ENCODE measurements at regions not wholly inside any gene's neighbourhood (a gene's known extent, or its start where the extent isn't known, plus 50 kb on each side); places are given as distances from the start of the nearest gene placed in this dataset.

GRCh38 chr10:124316326-124316725, 102.4 kb downstream of the OAT start:
- H3K9me2 ChIP-seq (ENCODE audit: insufficient read depth) = peaks cover 10% of the 10 kb centered on the region
- no peaks in the 10 kb centered on the region for H4K20me1 ChIP-seq (replicated peaks; ENCODE audit: insufficient read depth)
- Mint-ChIP-seq H3K27ac (no peak overlapping the region), H3K27me3 (ENCODE audit: insufficient read depth, low read depth, poor library complexity) (peaks cover 1% of the 10 kb centered on the region), H3K9me3 (no peaks in the 10 kb centered on the region), H3K36me3 (ENCODE audit: low read depth) (no peaks in the 10 kb centered on the region), H3K4me1 (no peaks in the 10 kb centered on the region), H3K4me3 (no peak overlapping the region)
- H3K4me3 ChIP-seq = no peak overlapping the region
- H3K4me1 ChIP-seq (ENCODE audit: insufficient read depth) = no peaks in the 10 kb centered on the region
- ATAC-seq (no peak), DNase-seq (ENCODE audit: low spot score) (no peak)
- no peak for TF ChIP-seq ZNF114 (CRISPR knock-in tag; IDR thresholded peaks at IDR 0.05)
- no peaks in the 10 kb centered on the region for H3K79me2 ChIP-seq (replicated peaks; ENCODE audit: insufficient read depth)
- no peaks in the 10 kb centered on the region for H3K36me3 ChIP-seq (ENCODE audit: insufficient read depth)
- H3F3A ChIP-seq (replicated peaks; ENCODE audit: low read depth) = no peaks in the 10 kb centered on the region
- H2AFZ ChIP-seq = no peak overlapping the region
- no peak overlapping the region for H3K4me2 ChIP-seq
- H3K27me3 ChIP-seq (ENCODE audit: insufficient read depth) = no peaks in the 10 kb centered on the region
- no peak overlapping the region for H3K27ac ChIP-seq (ENCODE audit: low read depth)

GRCh38 chr10:124315591-124316270, 103.0 kb downstream of the OAT start:
- DNase-seq (ENCODE audit: low spot score) = no peak
- no peak overlapping the region for H3K4me3 Mint-ChIP-seq
- Histone ChIP-seq H3K4me3 (no peak overlapping the region), H3K4me1 (ENCODE audit: insufficient read depth) (no peaks in the 10 kb centered on the region), H4K20me1 (replicated peaks; ENCODE audit: insufficient read depth) (no peaks in the 10 kb centered on the region), H3K9me2 (ENCODE audit: insufficient read depth) (peaks cover 10% of the 10 kb centered on the region), H2AFZ (no peak overlapping the region), H3K4me2 (no peak overlapping the region), H3K79me2 (replicated peaks; ENCODE audit: insufficient read depth) (no peaks in the 10 kb centered on the region), H3K27me3 (ENCODE audit: insufficient read depth) (no peaks in the 10 kb centered on the region), H3K27ac (ENCODE audit: low read depth) (no peak overlapping the region), H3F3A (replicated peaks; ENCODE audit: low read depth) (no peaks in the 10 kb centered on the region), H3K36me3 (ENCODE audit: insufficient read depth) (no peaks in the 10 kb centered on the region)
- H3K27me3 Mint-ChIP-seq (ENCODE audit: insufficient read depth, low read depth, poor library complexity) = no peaks in the 10 kb centered on the region
- no peak overlapping the region for H3K27ac Mint-ChIP-seq
- H3K9me3 Mint-ChIP-seq = no peaks in the 10 kb centered on the region
- no peaks in the 10 kb centered on the region for H3K4me1 Mint-ChIP-seq
- no peak for ATAC-seq
- H3K36me3 Mint-ChIP-seq (ENCODE audit: low read depth) = no peaks in the 10 kb centered on the region
- TF ChIP-seq NANOG (IDR thresholded peaks at IDR 0.05; ENCODE audit: borderline replicate concordance) (no peak), EZH2 (IDR thresholded peaks at IDR 0.05; ENCODE audit: low read depth, unreplicated experiment) (no peak), CREB1 (CRISPR knock-in tag; IDR thresholded peaks at IDR 0.05; ENCODE audit: low read depth) (no peak), ZNF331 (CRISPR knock-in tag; IDR thresholded peaks at IDR 0.05; ENCODE audit: low read depth) (no peak), REST (IDR thresholded peaks at IDR 0.05; ENCODE audit: unreplicated experiment) (no peak), ETS1 (IDR thresholded peaks at IDR 0.05) (no peak), POLR2AphosphoS5 (IDR thresholded peaks at IDR 0.05; ENCODE audit: low read depth) (no peak), EZH2phosphoT487 (IDR thresholded peaks at IDR 0.05; ENCODE audit: unreplicated experiment) (no peak), STAT1 (IDR thresholded peaks at IDR 0.05; ENCODE audit: unreplicated experiment) (no peak), CTCF (conservative IDR thresholded peaks at IDR 0.05; ENCODE audit: low read depth in 2 of 2) (no peak), JUNB (IDR thresholded peaks at IDR 0.05; ENCODE audit: unreplicated experiment) (no peak)
